Stomach (tissue), 4 donors: ENCODE measurements at regions not wholly inside any gene's neighbourhood (a gene's known extent, or its start where the extent isn't known, plus 50 kb on each side); places are given as distances from the start of the nearest gene placed in this dataset.

Source experiments
- CTCF ChIP-seq, 7 experiments: fragments of 450-650 bp in 4 of 7; fragments of 200-600 bp in 3 of 7; sonication (generic) in 3 of 7; IDR thresholded peaks; one replicate each; pipeline ENCODE4 v1.5.1; 2016 to 2019; ENCODE audit warnings: antibody characterized with exemption in 7 of 7, control low read depth in 2 of 7, mild to moderate bottlenecking in 1 of 7
- EP300 ChIP-seq: sonication (generic); formaldehyde crosslinking; IDR thresholded peaks from one replicate; pipeline ENCODE4 v1.6.1; 2017; ENCODE audit warnings: antibody characterized with exemption
- POLR2A ChIP-seq, 4 donors: fragments of 450-650 bp; IDR thresholded peaks; one replicate each; pipeline ENCODE4 v1.6.1; 2016; ENCODE audit warnings: antibody characterized with exemption in 4 of 4, control low read depth in 2 of 4, mild to moderate bottlenecking in 1 of 4, moderate library complexity in 1 of 4
- POLR2AphosphoS5 ChIP-seq, 3 donors: sonication (generic); formaldehyde crosslinking; IDR thresholded peaks; one replicate each; pipeline ENCODE4 v1.6.1; 2016; ENCODE audit warnings: antibody characterized with exemption in 3 of 3

GRCh38 chr1:80565406-80565805 is 1235.3 kb upstream of the ADGRL2 start:
- TF ChIP-seq CTCF (IDR thresholded peaks at IDR 0.05) (no peak), POLR2A (IDR thresholded peaks at IDR 0.05) (no peak), POLR2AphosphoS5 (IDR thresholded peaks at IDR 0.05) (no peak), EP300 (no peak)
